ENCODE measurements at regions not wholly inside any gene's neighbourhood (a gene's known extent, or its start where the extent isn't known, plus 50 kb on each side); places are given as distances from the start of the nearest gene placed in this dataset.
"Not testable (repeated sequence)": the region's sequence is repeated elsewhere in the genome, so short reads cannot be mapped to it uniquely, and the experiment has no call there.

- intact Hi-C loops (cut with DNase I): no loop called here
- no peak for DNase-seq
Observed at GRCh38 chr2:161052214-161052613, 108.0 kb upstream of the TANK start.

- intact Hi-C loops (cut with DNase I): no loop called here
- no peak for DNase-seq
Observed at GRCh38 chr2:161055289-161055688, 104.9 kb upstream of the TANK start.

DNA sequence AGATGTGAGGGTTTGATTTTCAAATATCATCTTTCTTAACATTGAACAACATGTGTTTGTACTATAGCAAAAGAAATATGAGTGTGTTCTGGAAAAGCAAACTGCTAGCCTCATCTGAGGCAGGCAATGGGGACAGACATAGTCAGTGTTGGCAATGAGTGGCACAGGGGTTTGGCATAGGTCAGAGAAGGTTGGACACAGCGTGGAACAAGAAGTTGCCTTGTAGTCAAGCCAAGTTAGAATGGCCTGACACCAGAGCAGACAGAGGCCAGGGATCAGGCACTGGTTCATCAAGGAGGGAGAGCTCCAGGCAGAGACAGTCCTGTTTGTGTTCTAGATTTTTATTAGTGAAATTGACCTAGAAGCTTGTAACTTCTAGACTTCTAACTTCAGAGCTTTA is 100.8 kb upstream of the TANK start:
- DNase-seq: no peak
- intact Hi-C loops (cut with DNase I): no loop called here

DNA sequence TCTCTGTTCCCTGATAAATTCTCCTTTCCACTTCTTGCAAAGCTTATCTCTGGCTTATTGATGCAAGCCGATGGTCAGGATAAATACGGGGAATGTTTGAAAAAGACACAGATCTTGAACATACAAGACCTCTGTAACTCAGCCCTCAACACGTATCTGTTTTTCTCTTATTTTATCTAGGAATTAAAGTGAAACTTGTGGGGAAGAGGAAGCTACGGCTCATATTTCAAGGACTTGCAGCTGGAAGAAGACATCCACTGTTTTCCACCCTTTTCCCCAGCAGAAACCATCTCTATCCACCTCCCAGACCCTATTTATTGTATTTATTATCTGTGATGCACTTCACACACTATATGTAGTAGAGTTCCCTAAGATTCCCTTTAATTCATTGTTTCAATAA is 98.4 kb upstream of the TANK start:
- intact Hi-C loops (cut with DNase I): no loop called here
- DNase-seq: no peak

GRCh38 chr2:161063157-161063945 is 96.9 kb upstream of the TANK start:
- intact Hi-C loops (cut with DNase I): no loop called here

GRCh38 chr2:161063946-161064306 is 96.3 kb upstream of the TANK start:
- DNase-seq: no peak
- intact Hi-C loops (cut with DNase I): no loop called here

More at GRCh38 chr2:161063157-161063945, 96.9 kb upstream of the TANK start:
- DNase-seq: peak; percentile 28 to 93 (median 83)

DNA sequence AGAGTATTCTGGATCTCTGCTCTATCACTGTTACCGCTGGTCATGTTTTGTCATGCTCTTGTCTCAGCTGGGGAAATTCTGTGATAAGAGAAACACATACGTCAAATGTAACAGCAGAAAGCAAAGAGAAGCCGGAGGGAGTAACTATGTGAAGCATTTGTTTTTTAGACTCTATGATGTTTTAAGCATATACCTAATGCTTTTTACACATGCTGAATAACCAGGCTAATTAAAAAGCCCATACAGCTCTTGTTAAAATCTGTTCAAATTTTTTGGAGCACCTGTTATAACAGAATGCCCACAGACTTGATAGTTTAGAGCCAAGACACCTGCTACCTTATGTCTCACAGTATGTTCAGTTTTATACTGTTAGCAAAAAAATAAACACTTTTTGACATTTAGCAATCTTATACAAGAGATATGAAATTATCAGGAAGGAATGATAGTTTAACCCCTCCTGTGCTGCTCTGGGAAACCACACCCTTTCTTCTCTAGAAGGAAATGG is 92.3 kb upstream of the TANK start:
- no peak for DNase-seq
- intact Hi-C loops (cut with DNase I): no loop called here

DNA sequence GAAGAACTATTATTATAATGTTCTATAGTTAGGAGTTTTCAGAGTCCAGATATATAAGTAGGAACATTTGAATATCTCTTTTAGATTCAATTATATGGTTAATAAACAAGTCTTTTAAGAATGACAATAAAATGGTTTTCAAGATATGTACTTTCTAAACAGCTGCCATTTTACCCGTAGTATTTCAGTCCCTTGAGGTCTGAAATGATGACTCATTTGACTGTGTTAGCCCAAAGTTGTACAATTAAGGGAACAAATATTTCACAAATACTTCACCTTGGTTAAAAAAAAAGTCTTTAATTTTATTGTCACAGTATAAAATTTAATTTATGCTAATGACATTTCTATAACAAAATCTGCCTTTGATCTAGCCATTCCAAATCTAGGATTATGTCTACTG is 91.6 kb upstream of the TANK start:
- intact Hi-C loops (cut with DNase I): no loop called here
- DNase-seq: no peak

GRCh38 chr2:161070693-161071479 is 89.3 kb upstream of the TANK start:
- intact Hi-C loops (cut with DNase I): no loop called here
- no peak for DNase-seq

- DNase-seq; intact Hi-C loops (cut with DNase I): not testable (repeated sequence)
Observed at GRCh38 chr2:161072436-161072835, 87.8 kb upstream of the TANK start.

GRCh38 chr2:161075701-161076100 is 84.5 kb upstream of the TANK start:
- intact Hi-C loops (cut with DNase I): no loop called here
- DNase-seq: no peak

- intact Hi-C loops (cut with DNase I): no loop called here
- DNase-seq: no peak
Observed at GRCh38 chr2:161076936-161077335, 83.3 kb upstream of the TANK start.

- intact Hi-C loops (cut with DNase I): no loop called here
- peak in 3 of 42 donors; percentile 5 to 7 (median 7) for DNase-seq
Observed at GRCh38 chr2:161077367-161078210, 82.6 kb upstream of the TANK start.

GRCh38 chr2:161078211-161078539 is 82.1 kb upstream of the TANK start:
- DNase-seq: no peak
- intact Hi-C loops (cut with DNase I): no loop called here

- intact Hi-C loops (cut with DNase I): no loop called here
- DNase-seq: no peak
Observed at GRCh38 chr2:161085149-161085548, 75.1 kb upstream of the TANK start.

GRCh38 chr2:161088658-161089350 is 71.4 kb upstream of the TANK start:
- intact Hi-C loops (cut with DNase I): no loop called here
- DNase-seq: no peak

- DNase-seq: peak in 4 of 42 donors; percentile 11 to 39 (median 27)
- intact Hi-C loops (cut with DNase I): no loop called here
Observed at GRCh38 chr2:161090411-161090810, 69.8 kb upstream of the TANK start.

DNA sequence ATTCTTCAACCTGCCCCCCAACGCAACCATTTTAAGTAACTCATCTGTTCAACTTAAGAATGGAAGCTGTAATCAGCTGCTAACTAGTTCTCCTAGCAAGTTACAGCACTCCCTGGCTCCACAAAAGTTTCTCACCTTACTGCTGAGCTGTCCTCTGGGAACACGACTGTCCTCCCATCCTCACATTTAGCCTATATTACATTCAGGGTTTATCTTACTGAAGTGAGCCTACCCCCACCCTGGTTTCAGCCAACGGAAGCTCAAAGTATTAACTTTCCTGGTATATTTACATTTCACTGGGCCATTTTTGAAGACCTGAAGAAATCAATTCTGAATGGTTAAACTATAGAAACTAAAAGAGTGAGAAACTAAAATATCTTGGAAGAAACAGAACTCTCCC is 64.9 kb upstream of the TANK start:
- intact Hi-C loops (cut with DNase I): no loop called here
- DNase-seq: no peak

GRCh38 chr2:161096336-161096735 is 63.9 kb upstream of the TANK start:
- DNase-seq: no peak

More at GRCh38 chr2:161096336-161096735, 63.9 kb upstream of the TANK start:
- intact Hi-C loops (cut with DNase I): no loop called here

All from head of caudate nucleus (tissue), 42 donors.